Retinal pigment epithelial cell (primary cell): ENCODE measurements at regions not wholly inside any gene's neighbourhood (a gene's known extent, or its start where the extent isn't known, plus 50 kb on each side); places are given as distances from the start of the nearest gene placed in this dataset.

Experiments used
- DNase-seq: peaks from one replicate; pipeline ENCODE4 v3.0.0-alpha.2; 2010; ENCODE audit warnings: low read depth
- H3K4me3 ChIP-seq: 2 replicates; pipeline ENCODE4 v1.5.1; 2011; ENCODE audit warnings: mild to moderate bottlenecking, low read length, control low read depth, moderate library complexity
- CTCF ChIP-seq: conservative IDR thresholded peaks from 2 replicates; pipeline ENCODE4 v1.5.1; 2011; ENCODE audit warnings: low read depth, low read length, control low read depth, inconsistent platforms

DNA sequence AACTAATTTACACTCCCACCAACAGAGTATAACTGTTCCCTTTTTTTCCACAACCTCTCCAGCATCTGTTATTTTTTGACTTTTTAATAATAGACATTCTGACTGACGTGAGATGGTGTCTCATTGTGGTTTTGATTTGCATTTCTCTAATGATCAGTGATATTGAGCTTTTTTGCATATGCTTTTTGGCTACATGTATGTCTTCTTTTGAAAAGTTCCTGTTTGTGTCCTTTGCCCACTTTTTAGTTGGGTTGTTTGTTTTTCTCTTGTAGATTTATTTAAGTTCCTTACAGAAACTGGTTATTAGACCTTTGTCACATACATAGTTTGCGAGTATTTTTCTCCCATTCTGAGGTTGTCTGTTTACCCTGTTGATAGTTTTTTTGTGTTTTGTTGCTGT lies 375.2 kb downstream of the MATN1 start:
- no peak overlapping the region for H3K4me3 ChIP-seq
- no peak for DNase-seq
- no peak for TF ChIP-seq CTCF

- no peak for TF ChIP-seq CTCF
- DNase-seq = no peak
- H3K4me3 ChIP-seq = no peak overlapping the region
Measured at GRCh38 chr1:30345491-30346130, 377.8 kb downstream of the MATN1 start.

DNA sequence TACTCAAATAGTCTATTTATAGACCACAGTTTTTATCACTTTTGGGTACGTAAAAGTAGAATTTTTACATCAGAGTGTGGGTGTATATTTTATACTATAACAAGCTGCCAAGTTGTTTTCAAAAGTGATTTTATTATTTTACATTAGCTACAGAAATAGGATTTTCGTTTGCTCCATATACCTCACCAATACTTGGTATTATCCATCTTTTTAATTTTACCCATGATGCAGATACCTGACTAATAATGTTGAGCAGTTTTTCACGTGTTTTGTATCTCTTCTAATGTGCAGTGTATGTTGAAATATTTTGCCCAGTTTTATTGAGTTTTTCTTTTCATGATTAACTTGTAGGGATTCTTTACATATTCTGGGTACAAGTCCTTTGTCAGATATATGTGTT lies 379.8 kb downstream of the MATN1 start:
- no peak for DNase-seq

GRCh38 chr1:30342535-30343141 lies 380.7 kb downstream of the MATN1 start:
- no peak overlapping the region for H3K4me3 ChIP-seq
- no peak for DNase-seq
- TF ChIP-seq CTCF = no peak

More for the DNA sequence above, 379.8 kb downstream of the MATN1 start:
- no peak overlapping the region for H3K4me3 ChIP-seq
- TF ChIP-seq CTCF = no peak

- TF ChIP-seq CTCF = no peak
- H3K4me3 ChIP-seq = no peak overlapping the region
- no peak for DNase-seq
Measured at GRCh38 chr1:30340934-30341333, 382.5 kb downstream of the MATN1 start.

DNA sequence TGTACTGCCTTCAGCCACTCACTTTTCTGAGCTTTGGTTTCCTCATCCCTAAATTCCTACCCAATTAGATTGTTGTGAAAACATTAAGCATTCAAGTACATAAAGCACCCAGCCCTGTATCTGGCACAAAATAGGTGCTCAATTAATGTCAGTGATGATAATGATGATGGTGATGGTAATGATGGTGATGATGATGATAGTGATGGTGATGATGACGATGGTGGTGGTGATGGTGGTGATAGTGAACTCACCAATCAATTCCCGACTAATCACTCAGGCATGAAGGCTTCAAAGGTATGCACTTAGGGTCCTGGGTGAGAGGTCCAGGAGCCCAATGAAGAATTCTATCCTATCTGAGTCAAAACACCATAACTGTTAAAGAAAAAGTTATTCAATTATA lies 383.5 kb downstream of the MATN1 start:
- H3K4me3 ChIP-seq = no peak overlapping the region
- no peak for TF ChIP-seq CTCF
- DNase-seq = no peak

DNA sequence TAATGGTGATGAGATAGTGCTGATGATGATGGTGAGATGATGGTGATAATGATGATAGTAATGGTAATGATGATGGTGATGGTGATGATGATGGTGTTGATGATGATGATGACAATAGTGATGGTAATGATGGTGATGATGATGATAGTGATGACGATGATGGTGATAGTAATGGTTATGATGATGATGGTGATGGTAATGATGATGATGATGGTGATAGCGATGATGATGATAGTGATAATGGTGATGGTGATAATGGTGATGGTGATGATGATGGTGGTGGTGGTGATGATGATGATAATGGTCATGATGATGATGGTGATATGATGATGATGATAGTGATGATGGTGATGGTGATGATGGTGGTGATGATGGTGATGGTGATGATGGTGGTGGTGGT lies 384.6 kb downstream of the MATN1 start:
- DNase-seq = no peak
- no peak overlapping the region for H3K4me3 ChIP-seq
- TF ChIP-seq CTCF = no peak
